ENCODE measurements at regions not wholly inside any gene's neighbourhood (a gene's known extent, or its start where the extent isn't known, plus 50 kb on each side); places are given as distances from the start of the nearest gene placed in this dataset.

DNA sequence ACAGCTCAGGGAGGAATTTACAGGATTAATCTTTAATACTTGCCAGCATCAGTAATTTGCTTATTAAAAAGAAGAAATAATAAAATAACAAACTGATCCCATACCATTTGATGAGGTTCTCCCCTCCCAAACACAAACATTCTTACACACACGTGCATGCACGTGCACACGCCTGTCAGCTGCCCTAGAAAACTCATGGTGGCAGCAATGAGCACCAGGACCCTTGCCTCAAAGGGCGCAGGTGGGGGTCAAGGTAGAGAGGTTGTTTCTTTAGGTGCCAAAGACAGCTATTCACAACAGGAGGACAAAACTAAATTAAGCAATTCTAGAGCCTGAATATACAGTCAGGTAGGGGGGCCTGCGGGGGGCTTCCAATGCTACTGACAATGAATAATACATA, 219.3 kb downstream of the BUD13 start:
- DNase-seq: no peak

DNA sequence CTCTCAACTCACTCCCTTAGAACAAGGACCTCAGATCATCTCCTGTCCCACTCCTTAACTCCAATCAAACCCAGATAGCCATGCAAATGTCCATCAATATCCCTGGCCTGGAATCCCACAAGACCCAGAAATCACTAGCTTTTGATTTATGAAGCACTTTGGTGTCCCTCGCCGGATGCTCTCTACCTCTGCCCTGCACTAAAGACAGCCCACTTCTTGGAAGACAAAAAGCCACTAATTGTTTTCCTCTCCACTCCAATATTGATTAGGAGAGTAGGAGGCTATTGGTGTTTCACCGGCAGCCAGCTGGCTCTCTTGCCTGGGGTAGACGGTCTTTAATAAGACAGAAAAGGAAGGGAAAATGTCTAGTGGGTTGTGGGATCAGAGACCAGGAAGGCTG, 221.2 kb downstream of the BUD13 start:
- DNase-seq: no peak

DNA sequence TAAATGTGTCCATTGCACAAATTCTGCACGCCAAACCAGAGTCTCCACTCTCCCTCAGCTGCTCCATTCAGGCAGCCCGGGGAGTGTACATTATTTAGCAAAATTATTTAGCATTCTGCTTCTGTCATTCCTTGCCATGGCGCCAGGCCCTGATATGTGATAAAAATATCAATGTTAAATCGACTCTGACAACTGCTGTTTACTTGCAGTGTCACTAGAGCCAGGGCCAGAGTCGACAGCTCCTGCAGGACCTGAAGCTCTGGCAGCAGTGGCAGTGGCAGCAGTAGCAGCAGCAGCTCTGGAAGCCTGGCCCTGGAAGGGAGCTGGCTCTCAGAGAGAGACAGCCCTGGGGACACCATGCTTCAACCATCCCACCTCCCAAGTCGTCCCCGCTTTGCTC, 224.5 kb downstream of the BUD13 start:
- no peak for DNase-seq

GRCh38 chr11:116547571-116547970, 225.2 kb downstream of the BUD13 start:
- no peak for DNase-seq

DNA sequence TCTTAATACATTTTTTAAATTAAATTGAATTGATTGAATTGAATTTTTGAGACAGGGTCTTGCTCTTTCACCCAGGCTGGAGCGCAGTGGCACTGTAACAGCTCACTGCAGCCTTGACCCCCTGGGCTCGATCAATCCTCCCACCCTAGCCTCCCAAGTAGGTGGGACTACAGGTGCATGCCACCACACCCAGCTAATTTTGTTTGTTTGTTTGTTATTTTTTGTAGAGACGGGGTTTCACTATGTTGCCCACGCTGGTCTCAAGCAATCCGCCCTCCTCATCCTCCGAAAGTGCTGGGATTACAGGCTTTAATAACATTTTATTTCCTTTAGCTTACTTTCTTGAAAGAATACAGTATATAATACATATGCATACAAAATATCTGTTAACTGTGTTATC, 226.9 kb downstream of the BUD13 start:
- DNase-seq: no peak

GRCh38 chr11:116544721-116545120, 228.1 kb downstream of the BUD13 start:
- no peak for DNase-seq

GRCh38 chr11:116543911-116544475, 228.8 kb downstream of the BUD13 start:
- DNase-seq: no peak

DNA sequence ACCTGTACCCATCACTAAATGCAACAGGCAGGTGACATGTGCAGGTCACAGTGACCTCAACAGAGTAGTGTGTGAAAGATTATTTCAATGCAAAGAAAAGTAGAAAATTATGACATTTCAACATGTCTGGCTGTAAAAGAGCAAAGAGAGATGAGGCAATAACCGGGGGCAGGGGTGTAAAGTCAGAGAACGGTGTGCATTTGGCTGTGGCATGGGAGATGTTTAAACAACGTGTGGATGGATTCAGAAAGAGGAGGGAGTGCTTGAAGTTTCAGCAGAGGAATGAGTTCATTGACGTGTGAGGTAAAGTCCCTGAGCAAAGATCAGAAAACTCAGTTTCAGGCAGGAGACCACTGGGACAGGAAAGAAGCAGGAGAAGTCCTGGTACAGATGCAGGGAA, 229.7 kb downstream of the BUD13 start:
- no peak for DNase-seq

GRCh38 chr11:116542406-116542805, 230.4 kb downstream of the BUD13 start:
- no peak for DNase-seq

DNA sequence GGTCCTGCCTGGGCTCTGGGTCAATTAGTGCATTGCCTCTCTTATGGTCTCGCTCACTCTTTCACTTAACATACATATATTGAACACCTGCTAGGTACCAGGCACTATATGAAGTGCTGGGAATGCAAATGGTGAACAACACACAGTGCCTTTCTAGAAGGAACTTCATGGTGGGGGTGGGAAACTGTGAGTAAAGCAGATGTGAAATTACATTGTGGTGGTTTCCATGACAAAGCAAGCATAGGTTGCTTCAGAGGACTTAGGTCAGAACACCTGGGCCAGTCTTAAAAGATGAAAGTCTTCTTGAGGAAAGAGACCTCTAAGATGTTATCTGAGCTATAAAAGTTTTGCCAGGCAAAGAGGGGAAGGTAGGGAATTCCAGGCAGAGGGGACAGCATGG, 231.3 kb downstream of the BUD13 start:
- no peak for DNase-seq

DNA sequence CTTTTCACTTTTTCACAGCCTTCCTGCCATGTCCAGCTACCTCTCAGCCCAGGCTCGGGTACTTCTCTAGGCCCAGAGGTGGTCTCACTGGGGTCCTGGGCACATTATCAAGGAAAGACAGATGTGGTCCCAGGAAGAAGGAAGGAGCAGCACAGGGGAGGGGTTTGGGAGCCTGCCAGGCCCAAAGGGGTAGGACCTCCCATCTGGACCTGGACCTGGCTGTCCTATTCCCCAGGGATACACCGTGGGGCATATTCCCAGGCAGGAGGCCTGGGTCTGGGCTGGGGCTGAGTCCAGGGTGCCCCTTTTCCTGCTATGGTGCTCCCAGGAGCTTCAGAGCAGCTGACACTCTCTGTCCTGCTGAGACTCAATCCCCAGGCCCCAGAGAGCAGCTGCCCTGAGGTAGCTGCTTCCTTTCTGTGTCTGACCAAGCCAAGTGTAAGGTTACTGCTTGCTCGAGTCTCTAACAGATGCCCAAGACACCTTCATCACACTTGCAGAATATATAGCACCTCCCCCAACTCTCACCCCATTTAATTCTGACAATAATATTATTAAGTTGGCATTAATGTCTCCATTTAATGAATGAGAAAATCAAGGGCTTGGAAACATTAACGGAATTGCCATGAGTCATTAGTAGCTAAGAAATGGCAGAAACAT, 232.0 kb downstream of the BUD13 start:
- no peak for DNase-seq

DNA sequence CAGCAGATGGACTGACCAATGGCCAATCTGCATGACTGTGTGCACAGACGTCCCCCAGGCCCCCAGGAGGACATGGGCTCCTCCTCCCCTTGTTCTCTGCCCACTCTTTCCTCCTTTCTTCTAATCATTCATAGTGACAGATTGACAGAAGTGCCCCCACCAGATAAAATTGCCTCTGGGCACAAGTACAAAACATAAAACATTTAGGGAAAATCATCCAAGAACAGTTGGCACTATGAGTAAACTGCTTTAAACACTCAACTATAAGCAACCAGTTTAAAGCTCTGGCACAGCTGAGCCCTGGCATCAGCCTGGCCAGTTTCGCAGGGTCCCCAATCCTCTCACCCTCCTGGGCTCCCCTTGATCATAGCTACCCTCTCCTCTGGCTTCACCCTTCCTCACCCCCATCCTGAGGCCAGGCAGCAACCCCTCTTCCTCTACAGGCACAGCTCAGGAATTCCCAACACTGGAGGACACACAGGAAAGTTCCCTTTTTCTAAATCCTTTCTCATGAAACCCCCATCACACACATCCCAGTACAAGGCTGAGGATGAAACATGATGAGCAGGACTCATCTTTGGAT, 232.9 kb downstream of the BUD13 start:
- DNase-seq: no peak

DNA sequence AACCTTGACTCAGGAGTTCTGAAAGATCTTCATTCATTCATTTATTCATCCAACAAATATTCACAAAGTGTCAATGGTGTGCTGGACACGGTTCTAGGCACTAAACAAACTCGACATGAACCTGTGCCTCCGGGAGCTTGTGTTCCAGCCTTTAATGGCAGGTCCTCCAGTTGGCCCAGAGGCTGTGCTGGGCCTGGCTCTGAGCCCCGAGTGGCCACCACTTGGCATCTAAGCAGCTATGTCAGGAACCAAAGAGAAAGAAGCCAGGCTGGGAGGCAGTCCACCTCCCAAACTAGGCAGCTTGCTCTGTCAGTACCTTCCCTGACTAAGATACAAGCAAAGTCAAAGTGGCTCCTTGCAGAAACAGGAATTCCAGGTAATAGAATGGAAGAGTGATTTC, 233.6 kb downstream of the BUD13 start:
- DNase-seq: no peak

DNA sequence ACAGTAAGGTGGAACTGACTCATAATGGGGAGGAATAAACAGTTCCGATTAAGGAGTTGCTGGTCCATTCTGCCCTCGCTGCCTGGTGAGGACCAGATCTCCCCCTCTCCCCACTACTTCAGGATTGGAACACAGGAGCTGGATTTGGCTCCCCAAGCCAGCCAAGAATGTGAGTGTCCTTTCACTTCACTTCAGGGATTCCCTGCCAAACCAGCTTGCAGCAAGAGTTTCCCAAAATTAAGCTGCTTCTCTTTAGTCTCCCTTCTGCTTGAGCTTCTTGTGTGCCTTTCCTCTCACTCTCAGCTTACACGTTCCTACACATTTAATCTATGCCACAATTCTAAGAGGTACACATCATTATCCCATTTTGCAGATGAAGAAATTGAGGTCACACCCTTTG, 234.1 kb downstream of the BUD13 start:
- DNase-seq: no peak

- DNase-seq: no peak
Observed at GRCh38 chr11:116537709-116538108, 235.1 kb downstream of the BUD13 start.

GRCh38 chr11:116537121-116537520, 235.7 kb downstream of the BUD13 start:
- no peak for DNase-seq

DNA sequence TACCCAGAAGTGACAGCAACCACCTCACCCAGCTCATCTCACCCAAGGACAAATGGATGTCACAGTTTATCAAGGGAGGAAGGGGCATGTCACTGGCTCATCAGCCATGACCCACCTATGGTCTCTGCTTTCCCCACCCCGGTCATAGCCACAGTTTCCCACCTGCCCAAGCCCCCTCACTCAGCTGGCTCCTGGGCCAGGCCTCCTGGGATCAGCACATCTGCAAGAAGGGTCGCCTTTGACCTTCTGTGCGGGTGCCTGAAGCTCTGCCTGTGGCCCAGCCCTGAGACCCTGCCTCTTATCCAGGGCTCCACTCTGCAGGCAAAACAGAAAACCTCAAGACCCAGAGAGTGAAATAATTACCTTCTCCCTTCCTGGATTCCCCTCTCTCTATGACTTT, 236.4 kb downstream of the BUD13 start:
- DNase-seq: no peak

DNA sequence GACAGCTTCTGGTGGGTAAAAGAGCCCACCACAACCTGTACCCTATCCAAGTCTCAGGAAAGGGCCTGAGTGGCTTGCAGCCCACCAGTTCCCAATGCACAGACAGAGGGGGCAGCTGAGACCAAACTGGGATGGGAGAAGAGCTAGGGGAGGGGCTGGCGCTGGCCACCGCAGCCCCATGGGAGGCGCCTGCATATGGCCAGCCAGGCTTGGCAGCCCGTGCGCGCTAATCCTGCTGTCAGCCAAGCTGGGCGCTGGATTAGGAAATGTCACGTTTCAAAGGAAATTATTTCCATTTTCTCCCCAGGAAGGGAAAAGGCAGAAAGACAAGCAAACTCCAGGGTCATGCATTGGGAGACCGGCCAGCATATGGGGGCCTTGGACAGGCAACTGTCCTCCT, 236.8 kb downstream of the BUD13 start:
- DNase-seq: no peak

DNA sequence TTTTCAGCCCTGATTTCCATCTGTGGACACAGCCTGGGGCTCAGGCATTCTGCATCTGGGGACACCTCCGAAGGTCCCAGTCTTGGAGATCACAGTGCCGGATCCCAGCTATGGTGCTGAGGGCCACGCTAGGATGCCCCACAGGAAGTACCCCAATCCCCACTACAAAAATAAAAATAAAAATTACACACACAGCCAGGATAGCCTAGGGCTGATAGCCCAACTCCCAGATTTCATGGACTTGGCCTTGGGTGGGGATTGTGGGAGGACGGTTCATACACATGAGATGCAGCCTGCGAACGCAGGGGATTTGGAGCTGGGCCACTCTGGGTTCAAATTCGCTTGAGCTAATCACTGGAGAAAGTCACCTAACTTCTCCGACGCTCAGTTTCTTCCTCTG, 237.7 kb downstream of the BUD13 start:
- no peak for DNase-seq

- DNase-seq: no peak
Observed at GRCh38 chr11:116534270-116534975, 238.4 kb downstream of the BUD13 start.

GRCh38 chr11:116533186-116533825, 239.5 kb downstream of the BUD13 start:
- no peak for DNase-seq

- no peak for DNase-seq
Observed at GRCh38 chr11:116532066-116532465, 240.7 kb downstream of the BUD13 start.

- DNase-seq: no peak
Observed at GRCh38 chr11:116530705-116531104, 242.1 kb downstream of the BUD13 start.

GRCh38 chr11:116529271-116529670, 243.5 kb downstream of the BUD13 start:
- DNase-seq: no peak

Measured in DMS153 (cell line).